ENCODE measurements at regions not wholly inside any gene's neighbourhood (a gene's known extent, or its start where the extent isn't known, plus 50 kb on each side); places are given as distances from the start of the nearest gene placed in this dataset.

GRCh38 chr9:22232971-22233370 is 213.7 kb upstream of the DMRTA1 start:
- H3K36me3 Mint-ChIP-seq: no peaks in the 10 kb centered on the region
- peaks cover 0 to 22% of the 10 kb centered on the region in 2 donors for H3K27me3 Mint-ChIP-seq
- no peaks in the 10 kb centered on the region for H3K4me1 Mint-ChIP-seq (ENCODE audit: low read depth in 2 of 2)
- no peak for ATAC-seq
- H3K9me3 Mint-ChIP-seq: peaks cover 12% of the 10 kb centered on the region
- H3K4me3 Mint-ChIP-seq: no peak overlapping the region
- H3K27ac Mint-ChIP-seq: no peak overlapping the region
- DNase-seq (ENCODE audit: low spot score): no peak

GRCh38 chr9:22237497-22238363 is 208.9 kb upstream of the DMRTA1 start:
- ATAC-seq (no peak), DNase-seq (ENCODE audit: low spot score) (no peak)
- Mint-ChIP-seq H3K4me3 (no peak overlapping the region), H3K4me1 (ENCODE audit: low read depth in 2 of 2) (peaks cover 9 to 36% of the 10 kb centered on the region in 2 donors), H3K27ac (no peak overlapping the region), H3K9me3 (no peaks in the 10 kb centered on the region), H3K36me3 (peaks cover 4% of the 10 kb centered on the region), H3K27me3 (peaks cover 7 to 22% of the 10 kb centered on the region in 2 donors)

GRCh38 chr9:22238809-22239684 is 207.6 kb upstream of the DMRTA1 start:
- H3K36me3 Mint-ChIP-seq: peaks cover 4% of the 10 kb centered on the region
- H3K27ac Mint-ChIP-seq: no peak overlapping the region
- H3K4me3 Mint-ChIP-seq: no peak overlapping the region
- peaks cover 9 to 36% of the 10 kb centered on the region in 2 donors for H3K4me1 Mint-ChIP-seq (ENCODE audit: low read depth in 2 of 2)
- DNase-seq (ENCODE audit: low spot score): no peak
- no peak for ATAC-seq
- H3K27me3 Mint-ChIP-seq: peaks cover 7 to 19% of the 10 kb centered on the region in 2 donors
- no peaks in the 10 kb centered on the region for H3K9me3 Mint-ChIP-seq

DNA sequence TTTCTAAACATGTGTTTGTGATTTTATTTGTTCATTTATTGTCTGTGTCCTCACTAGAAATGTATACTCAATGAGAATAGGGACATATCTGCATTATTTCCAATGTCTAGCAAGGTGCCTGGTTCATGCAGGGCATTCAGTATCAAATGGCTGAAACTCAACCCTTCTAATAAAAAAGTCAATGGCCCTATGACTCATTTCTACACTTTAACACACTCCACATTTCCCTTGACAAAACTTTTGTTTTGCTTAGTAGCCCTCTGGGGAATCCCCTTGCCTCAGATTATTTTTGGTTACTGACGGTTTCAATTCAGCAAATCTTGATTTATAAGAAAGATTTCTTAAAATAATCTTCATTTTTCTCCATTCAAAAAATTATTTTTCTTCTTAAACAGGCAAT is 206.0 kb upstream of the DMRTA1 start:
- H3K4me1 Mint-ChIP-seq (ENCODE audit: low read depth in 2 of 2): peaks cover 9 to 36% of the 10 kb centered on the region in 2 donors
- peak overlapping the region in 1 of 2 donors; percentile 36 for H3K27ac Mint-ChIP-seq
- H3K4me3 Mint-ChIP-seq: peak overlapping the region; percentile 71
- no peak for DNase-seq (ENCODE audit: low spot score)
- peak; percentile 61 to 74 for ATAC-seq
- no peaks in the 10 kb centered on the region for H3K9me3 Mint-ChIP-seq
- peaks cover 4% of the 10 kb centered on the region for H3K36me3 Mint-ChIP-seq
- peaks cover 7 to 19% of the 10 kb centered on the region in 2 donors for H3K27me3 Mint-ChIP-seq

- peaks cover 7 to 19% of the 10 kb centered on the region in 2 donors for H3K27me3 Mint-ChIP-seq
- ATAC-seq: no peak
- H3K27ac Mint-ChIP-seq: no peak overlapping the region
- peak overlapping the region; percentile 71 for H3K4me3 Mint-ChIP-seq
- peaks cover 9 to 36% of the 10 kb centered on the region in 2 donors for H3K4me1 Mint-ChIP-seq (ENCODE audit: low read depth in 2 of 2)
- peaks cover 4% of the 10 kb centered on the region for H3K36me3 Mint-ChIP-seq
- H3K9me3 Mint-ChIP-seq: no peaks in the 10 kb centered on the region
- DNase-seq (ENCODE audit: low spot score): no peak
Measured at GRCh38 chr9:22241024-22241423, 205.6 kb upstream of the DMRTA1 start.

GRCh38 chr9:22241611-22242010 is 205.0 kb upstream of the DMRTA1 start:
- Mint-ChIP-seq H3K27ac (no peak overlapping the region), H3K4me1 (ENCODE audit: low read depth in 2 of 2) (peaks cover 9 to 36% of the 10 kb centered on the region in 2 donors), H3K4me3 (peak overlapping the region; percentile 46), H3K36me3 (peaks cover 4% of the 10 kb centered on the region), H3K27me3 (peaks cover 7 to 19% of the 10 kb centered on the region in 2 donors), H3K9me3 (no peaks in the 10 kb centered on the region)
- DNase-seq (ENCODE audit: low spot score) (no peak), ATAC-seq (peak; percentile 71 to 79)

DNA sequence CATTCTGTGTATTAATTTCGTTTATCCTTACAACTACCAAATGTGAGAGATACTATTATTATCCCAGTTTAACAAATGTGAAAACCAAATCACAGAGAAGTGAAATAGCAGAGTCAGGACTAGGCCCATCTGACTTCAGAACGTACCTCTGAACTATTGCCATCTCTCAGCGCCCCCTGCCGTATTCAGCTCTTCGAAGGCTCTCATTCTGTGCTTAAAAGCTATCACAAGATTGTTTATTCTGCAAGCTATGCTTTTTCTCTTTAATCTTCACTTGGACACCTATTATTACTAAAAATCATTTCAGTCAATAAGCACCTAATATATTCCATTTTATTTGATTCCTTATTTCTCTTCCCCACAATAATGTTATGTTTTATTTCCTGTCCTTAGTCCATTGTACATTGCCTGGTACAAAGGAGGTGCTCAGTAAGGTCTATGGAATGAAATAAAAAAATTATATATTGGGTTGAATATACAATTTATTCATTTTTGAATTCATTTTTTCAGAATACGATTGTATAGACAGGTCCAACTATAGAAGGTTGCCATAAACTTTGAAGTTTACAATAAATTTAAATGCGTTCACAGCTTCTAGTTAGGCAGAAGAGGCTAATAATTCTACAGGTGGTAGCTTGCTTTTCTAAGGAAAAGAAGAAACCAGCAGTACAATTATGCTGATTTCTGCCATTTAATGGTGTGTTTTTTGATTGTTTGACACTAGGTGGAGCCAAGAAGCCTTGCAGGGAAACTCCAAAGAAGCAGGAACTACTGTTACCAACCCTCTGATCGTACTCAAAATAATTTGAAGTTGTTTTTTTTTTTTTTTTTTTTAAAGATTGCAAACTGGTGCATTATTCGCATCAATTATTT is 202.2 kb upstream of the DMRTA1 start:
- peak in 1 of 2 donors; percentile 51 for ATAC-seq
- DNase-seq (ENCODE audit: low spot score): no peak
- peaks cover 9 to 26% of the 10 kb centered on the region in 2 donors for H3K4me1 Mint-ChIP-seq (ENCODE audit: low read depth in 2 of 2)
- no peak overlapping the region for H3K27ac Mint-ChIP-seq
- H3K27me3 Mint-ChIP-seq: peaks cover 9 to 44% of the 10 kb centered on the region in 2 donors
- peaks cover 4% of the 10 kb centered on the region for H3K36me3 Mint-ChIP-seq
- H3K9me3 Mint-ChIP-seq: no peaks in the 10 kb centered on the region
- no peak overlapping the region for H3K4me3 Mint-ChIP-seq

DNA sequence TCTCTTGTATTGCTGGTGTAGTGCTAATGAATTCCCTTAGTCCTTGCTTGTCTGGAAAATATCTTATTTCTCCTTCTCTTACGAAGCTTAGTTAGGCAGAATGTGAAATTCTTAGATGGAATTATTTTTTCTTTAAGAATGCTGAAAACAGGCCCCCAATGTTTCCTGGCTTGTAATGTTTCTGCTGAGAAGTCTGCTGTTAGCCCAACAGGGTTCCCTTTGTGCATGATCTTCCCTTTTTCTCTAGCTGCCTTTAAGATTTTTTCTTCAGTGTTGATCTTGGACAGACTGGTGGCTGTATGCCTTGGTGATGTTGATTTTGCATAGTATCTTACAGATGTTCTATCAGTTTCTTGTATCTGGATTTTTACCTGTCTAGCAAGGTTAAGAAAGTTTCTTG is 191.3 kb upstream of the DMRTA1 start:
- H3K4me3 Mint-ChIP-seq: no peak overlapping the region
- H3K9me3 Mint-ChIP-seq: peaks cover 20% of the 10 kb centered on the region
- H3K27me3 Mint-ChIP-seq: peaks cover 0 to 21% of the 10 kb centered on the region in 2 donors
- H3K27ac Mint-ChIP-seq: no peak overlapping the region
- ATAC-seq: no peak
- H3K4me1 Mint-ChIP-seq (ENCODE audit: low read depth in 2 of 2): no peaks in the 10 kb centered on the region
- peaks cover 19% of the 10 kb centered on the region for H3K36me3 Mint-ChIP-seq
- no peak for DNase-seq (ENCODE audit: low spot score)

GRCh38 chr9:22256381-22256780 is 190.2 kb upstream of the DMRTA1 start:
- H3K4me3 Mint-ChIP-seq: no peak overlapping the region
- H3K27ac Mint-ChIP-seq: no peak overlapping the region
- ATAC-seq (no peak), DNase-seq (ENCODE audit: low spot score) (no peak)
- H3K9me3 Mint-ChIP-seq: peaks cover 20% of the 10 kb centered on the region
- H3K27me3 Mint-ChIP-seq: peaks cover 0 to 21% of the 10 kb centered on the region in 2 donors
- no peaks in the 10 kb centered on the region for H3K4me1 Mint-ChIP-seq (ENCODE audit: low read depth in 2 of 2)
- peaks cover 19% of the 10 kb centered on the region for H3K36me3 Mint-ChIP-seq

DNA sequence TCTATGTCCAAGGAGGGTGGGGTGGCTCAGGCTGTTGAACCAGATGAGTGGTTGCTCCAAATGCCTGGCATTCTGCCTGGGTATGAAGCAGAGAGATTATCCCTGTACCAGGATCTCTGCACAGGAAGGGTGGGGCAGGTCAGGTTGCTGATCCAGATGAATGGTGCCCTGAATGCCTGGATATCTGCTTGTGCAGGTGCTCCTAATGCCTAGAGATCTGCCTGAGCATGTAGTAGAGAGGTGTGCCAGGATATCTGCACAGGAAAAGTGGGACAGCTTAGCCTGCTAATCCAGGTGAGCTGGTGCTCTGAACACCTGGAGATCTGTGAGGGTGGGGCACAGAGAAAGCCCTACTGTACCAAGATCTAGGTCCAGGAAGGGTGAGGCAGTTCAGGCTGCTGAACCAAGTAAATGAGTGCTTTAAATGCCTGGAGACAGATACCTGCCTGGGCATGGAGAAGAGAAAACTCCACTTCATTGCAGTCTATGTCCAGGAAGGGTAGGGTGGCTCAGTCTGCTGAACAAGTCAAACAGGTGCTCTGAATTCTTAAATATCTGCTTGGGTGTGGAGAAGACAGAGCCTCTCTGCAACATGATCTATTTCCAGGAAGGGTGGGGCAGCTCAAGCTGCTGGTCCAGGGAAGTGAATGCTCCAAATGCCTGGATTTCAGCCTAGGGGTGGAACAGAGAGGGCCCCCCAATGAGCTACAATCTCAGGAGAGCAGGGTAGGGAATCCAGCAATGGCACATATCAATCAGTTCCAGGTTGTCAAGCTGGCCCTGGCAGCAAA is 189.4 kb upstream of the DMRTA1 start:
- Mint-ChIP-seq H3K4me3 (no peak overlapping the region), H3K36me3 (peaks cover 11% of the 10 kb centered on the region), H3K9me3 (peaks cover 13% of the 10 kb centered on the region), H3K27ac (no peak overlapping the region), H3K27me3 (peaks cover 0 to 14% of the 10 kb centered on the region in 2 donors), H3K4me1 (ENCODE audit: low read depth in 2 of 2) (no peaks in the 10 kb centered on the region)
- DNase-seq (ENCODE audit: low spot score) (no peak), ATAC-seq (no peak)

DNA sequence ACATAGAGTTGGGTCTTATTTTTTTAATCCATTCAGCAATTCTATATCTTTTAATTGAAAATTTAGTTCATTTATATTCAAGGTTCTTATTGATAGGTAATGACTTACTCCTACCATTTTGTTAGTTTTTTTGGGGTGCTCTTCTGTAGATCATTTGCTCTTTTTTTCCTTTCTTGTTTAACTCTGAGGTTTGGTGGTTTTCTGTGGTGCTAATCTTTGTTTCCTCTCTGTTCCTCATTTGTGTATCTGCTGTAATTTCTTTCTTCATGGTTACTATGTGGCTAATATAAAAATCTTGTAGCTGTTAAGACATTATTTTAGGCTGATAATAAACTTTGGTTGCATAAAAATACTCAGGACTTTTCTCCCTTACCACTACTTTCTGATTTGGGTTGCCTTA is 181.6 kb upstream of the DMRTA1 start:
- H3K4me3 Mint-ChIP-seq: no peak overlapping the region
- H3K27ac Mint-ChIP-seq: no peak overlapping the region
- no peaks in the 10 kb centered on the region for H3K4me1 Mint-ChIP-seq (ENCODE audit: low read depth in 2 of 2)
- H3K27me3 Mint-ChIP-seq: peaks cover 0 to 5% of the 10 kb centered on the region in 2 donors
- peaks cover 18% of the 10 kb centered on the region for H3K9me3 Mint-ChIP-seq
- DNase-seq (ENCODE audit: low spot score) (no peak), ATAC-seq (no peak)
- peaks cover 15% of the 10 kb centered on the region for H3K36me3 Mint-ChIP-seq

GRCh38 chr9:22265534-22265933 is 181.1 kb upstream of the DMRTA1 start:
- Mint-ChIP-seq H3K27ac (no peak overlapping the region), H3K27me3 (peaks cover 0 to 9% of the 10 kb centered on the region in 2 donors), H3K4me3 (no peak overlapping the region), H3K36me3 (peaks cover 15% of the 10 kb centered on the region), H3K4me1 (ENCODE audit: low read depth in 2 of 2) (no peaks in the 10 kb centered on the region), H3K9me3 (peaks cover 20% of the 10 kb centered on the region)
- no peak for DNase-seq (ENCODE audit: low spot score)
- ATAC-seq: no peak
